GM23338 (cell line): ENCODE measurements at regions not wholly inside any gene's neighbourhood (a gene's known extent, or its start where the extent isn't known, plus 50 kb on each side); places are given as distances from the start of the nearest gene placed in this dataset.

Source experiments
- ATAC-seq: fragments of 200-7000 bp; cut with Tn5 transposase; 3 replicates; pipeline ENCODE4 v1.9.1; 2020
- DNase-seq: peaks from one replicate; pipeline ENCODE4 v3.0.0-alpha.2; 2015; ENCODE audit warnings: low spot score
- H2AFZ ChIP-seq: fragments of 200-600 bp; sonication (generic); 2 replicates; pipeline ENCODE4 v1.8.0; 2016; ENCODE audit warnings: antibody characterized with exemption, mild to moderate bottlenecking, moderate library complexity
- H3F3A ChIP-seq: fragments of 200-600 bp; sonication (generic); replicated peaks from 2 replicates; pipeline ENCODE4 v1.8.0; 2017; ENCODE audit warnings: antibody characterized with exemption, mixed run types, low read depth
- H3K27ac ChIP-seq: fragments of 200-600 bp; sonication (generic); 2 replicates; pipeline ENCODE4 v1.6.1; 2016; ENCODE audit warnings: low read depth
- H3K27me3 ChIP-seq: fragments of 200-600 bp; sonication (generic); 2 replicates; pipeline ENCODE4 v1.8.0; 2016; ENCODE audit warnings: mild to moderate bottlenecking, mixed run types, moderate library complexity; ENCODE audit not compliant: insufficient read depth
- H3K36me3 ChIP-seq: fragments of 200-600 bp; sonication (generic); 2 replicates; pipeline ENCODE4 v1.8.0; 2016; ENCODE audit warnings: mild to moderate bottlenecking; ENCODE audit not compliant: insufficient read depth
- H3K4me1 ChIP-seq: fragments of 200-600 bp; sonication (generic); 2 replicates; pipeline ENCODE4 v1.8.0; 2016; ENCODE audit warnings: mild to moderate bottlenecking, moderate library complexity; ENCODE audit not compliant: insufficient read depth
- H3K4me2 ChIP-seq: fragments of 200-600 bp; sonication (generic); 2 replicates; pipeline ENCODE4 v1.7.1; 2017; ENCODE audit warnings: mixed run types
- H3K4me3 ChIP-seq: fragments of 200-600 bp; sonication (generic); 2 replicates; pipeline ENCODE4 v1.6.1; 2016; ENCODE audit warnings: mixed run types
- H3K79me2 ChIP-seq: fragments of 200-600 bp; sonication (generic); replicated peaks from 2 replicates; pipeline ENCODE4 v1.8.0; 2017; ENCODE audit warnings: mild to moderate bottlenecking; ENCODE audit not compliant: insufficient read depth
- H3K9me2 ChIP-seq: fragments of 200-600 bp; sonication (generic); 2 replicates; pipeline ENCODE4 v1.8.0; 2017; ENCODE audit not compliant: insufficient read depth
- H4K20me1 ChIP-seq: fragments of 200-600 bp; sonication (generic); replicated peaks from 2 replicates; pipeline ENCODE4 v1.8.0; 2017; ENCODE audit warnings: mild to moderate bottlenecking; ENCODE audit not compliant: insufficient read depth
- H3K27ac Mint-ChIP-seq: 2 replicates; pipeline ENCODE4 v1.8.0; 2020; ENCODE audit warnings: inconsistent platforms, mild to moderate bottlenecking, moderate library complexity, mixed read lengths
- H3K27me3 Mint-ChIP-seq: 3 replicates; pipeline ENCODE4 v1.8.0; 2022; ENCODE audit warnings: low read depth, mild to moderate bottlenecking, moderate library complexity, mixed read lengths, inconsistent platforms; ENCODE audit not compliant: insufficient read depth, poor library complexity
- H3K36me3 Mint-ChIP-seq: 3 replicates; pipeline ENCODE4 v1.8.0; 2021; ENCODE audit warnings: low read depth, mild to moderate bottlenecking, inconsistent platforms, moderate library complexity, mixed read lengths
- H3K4me1 Mint-ChIP-seq: 3 replicates; pipeline ENCODE4 v1.8.0; 2020; ENCODE audit warnings: mild to moderate bottlenecking, inconsistent platforms, mixed read lengths
- H3K4me3 Mint-ChIP-seq: 3 replicates; pipeline ENCODE4 v1.8.0; 2021; ENCODE audit warnings: moderate library complexity, mild to moderate bottlenecking, inconsistent platforms, mixed read lengths
- H3K9me3 Mint-ChIP-seq: 3 replicates; pipeline ENCODE4 v1.8.0; 2020; ENCODE audit warnings: moderate library complexity, mild to moderate bottlenecking, inconsistent platforms, mixed read lengths
- CREB1 ChIP-seq: fragments of 250-450 bp; sonication (Bioruptor Pico); IDR thresholded peaks from 2 replicates; pipeline ENCODE4 v1.5.0; 2020; ENCODE audit warnings: low read depth, mild to moderate bottlenecking, moderate library complexity
- EZH2phosphoT487 ChIP-seq: fragments of 200-600 bp; sonication (generic); IDR thresholded peaks from one replicate; pipeline ENCODE4 v1.8.1; 2018; ENCODE audit warnings: antibody characterized with exemption; ENCODE audit not compliant: unreplicated experiment
- JUNB ChIP-seq: IDR thresholded peaks from one replicate; pipeline ENCODE4 v1.6.1; 2016; ENCODE audit warnings: antibody characterized with exemption; ENCODE audit not compliant: unreplicated experiment
- NANOG ChIP-seq: IDR thresholded peaks from 2 replicates; pipeline ENCODE4 v1.6.1; 2016; ENCODE audit warnings: antibody characterized with exemption, borderline replicate concordance
- STAT1 ChIP-seq: IDR thresholded peaks from one replicate; pipeline ENCODE4 v1.6.1; 2016; ENCODE audit warnings: antibody characterized with exemption; ENCODE audit not compliant: unreplicated experiment
- ZNF114 ChIP-seq: fragments of 250-450 bp; sonication (Bioruptor Pico); IDR thresholded peaks from 2 replicates; pipeline ENCODE4 v1.5.0; 2020; ENCODE audit warnings: mild to moderate bottlenecking, moderate library complexity
- ZNF331 ChIP-seq: fragments of 250-450 bp; sonication (Bioruptor Pico); IDR thresholded peaks from 2 replicates; pipeline ENCODE4 v1.5.0; 2020; ENCODE audit warnings: low read depth, mild to moderate bottlenecking, moderate library complexity
- TF ChIP-seq, protein P1 (sequence below): IDR thresholded peaks from 2 replicates; pipeline ENCODE4 v1.6.1; 2016; ENCODE audit warnings: antibody characterized with exemption
- TF ChIP-seq, protein P2 (sequence below): fragments of 250-450 bp; sonication (Bioruptor Pico); IDR thresholded peaks from 2 replicates; pipeline ENCODE4 v1.5.0; 2020; ENCODE audit warnings: mild to moderate bottlenecking, moderate library complexity
- TF ChIP-seq, protein P3 (sequence below), 2 experiments: fragments of 200-600 bp in 1 of 2; sonication (generic) in 1 of 2; conservative IDR thresholded peaks; 2 replicates each; pipeline versions ENCODE4 v1.5.1 to v1.6.1; 2016 to 2017; ENCODE audit warnings: antibody characterized with exemption in 2 of 2, low read depth in 2 of 2, mild to moderate bottlenecking in 2 of 2, moderate library complexity in 1 of 2
- TF ChIP-seq, protein P4 (sequence below): IDR thresholded peaks from one replicate; pipeline ENCODE4 v1.6.1; 2018; ENCODE audit warnings: antibody characterized with exemption; ENCODE audit not compliant: unreplicated experiment

GRCh38 chr6:2598867-2599266 lies 151.9 kb downstream of the MYLK4 start (continued):
- TF ChIP-seq, protein P1, sequence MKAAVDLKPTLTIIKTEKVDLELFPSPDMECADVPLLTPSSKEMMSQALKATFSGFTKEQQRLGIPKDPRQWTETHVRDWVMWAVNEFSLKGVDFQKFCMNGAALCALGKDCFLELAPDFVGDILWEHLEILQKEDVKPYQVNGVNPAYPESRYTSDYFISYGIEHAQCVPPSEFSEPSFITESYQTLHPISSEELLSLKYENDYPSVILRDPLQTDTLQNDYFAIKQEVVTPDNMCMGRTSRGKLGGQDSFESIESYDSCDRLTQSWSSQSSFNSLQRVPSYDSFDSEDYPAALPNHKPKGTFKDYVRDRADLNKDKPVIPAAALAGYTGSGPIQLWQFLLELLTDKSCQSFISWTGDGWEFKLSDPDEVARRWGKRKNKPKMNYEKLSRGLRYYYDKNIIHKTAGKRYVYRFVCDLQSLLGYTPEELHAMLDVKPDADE: no peak
- TF ChIP-seq EZH2phosphoT487: no peak
- TF ChIP-seq, protein P2, sequence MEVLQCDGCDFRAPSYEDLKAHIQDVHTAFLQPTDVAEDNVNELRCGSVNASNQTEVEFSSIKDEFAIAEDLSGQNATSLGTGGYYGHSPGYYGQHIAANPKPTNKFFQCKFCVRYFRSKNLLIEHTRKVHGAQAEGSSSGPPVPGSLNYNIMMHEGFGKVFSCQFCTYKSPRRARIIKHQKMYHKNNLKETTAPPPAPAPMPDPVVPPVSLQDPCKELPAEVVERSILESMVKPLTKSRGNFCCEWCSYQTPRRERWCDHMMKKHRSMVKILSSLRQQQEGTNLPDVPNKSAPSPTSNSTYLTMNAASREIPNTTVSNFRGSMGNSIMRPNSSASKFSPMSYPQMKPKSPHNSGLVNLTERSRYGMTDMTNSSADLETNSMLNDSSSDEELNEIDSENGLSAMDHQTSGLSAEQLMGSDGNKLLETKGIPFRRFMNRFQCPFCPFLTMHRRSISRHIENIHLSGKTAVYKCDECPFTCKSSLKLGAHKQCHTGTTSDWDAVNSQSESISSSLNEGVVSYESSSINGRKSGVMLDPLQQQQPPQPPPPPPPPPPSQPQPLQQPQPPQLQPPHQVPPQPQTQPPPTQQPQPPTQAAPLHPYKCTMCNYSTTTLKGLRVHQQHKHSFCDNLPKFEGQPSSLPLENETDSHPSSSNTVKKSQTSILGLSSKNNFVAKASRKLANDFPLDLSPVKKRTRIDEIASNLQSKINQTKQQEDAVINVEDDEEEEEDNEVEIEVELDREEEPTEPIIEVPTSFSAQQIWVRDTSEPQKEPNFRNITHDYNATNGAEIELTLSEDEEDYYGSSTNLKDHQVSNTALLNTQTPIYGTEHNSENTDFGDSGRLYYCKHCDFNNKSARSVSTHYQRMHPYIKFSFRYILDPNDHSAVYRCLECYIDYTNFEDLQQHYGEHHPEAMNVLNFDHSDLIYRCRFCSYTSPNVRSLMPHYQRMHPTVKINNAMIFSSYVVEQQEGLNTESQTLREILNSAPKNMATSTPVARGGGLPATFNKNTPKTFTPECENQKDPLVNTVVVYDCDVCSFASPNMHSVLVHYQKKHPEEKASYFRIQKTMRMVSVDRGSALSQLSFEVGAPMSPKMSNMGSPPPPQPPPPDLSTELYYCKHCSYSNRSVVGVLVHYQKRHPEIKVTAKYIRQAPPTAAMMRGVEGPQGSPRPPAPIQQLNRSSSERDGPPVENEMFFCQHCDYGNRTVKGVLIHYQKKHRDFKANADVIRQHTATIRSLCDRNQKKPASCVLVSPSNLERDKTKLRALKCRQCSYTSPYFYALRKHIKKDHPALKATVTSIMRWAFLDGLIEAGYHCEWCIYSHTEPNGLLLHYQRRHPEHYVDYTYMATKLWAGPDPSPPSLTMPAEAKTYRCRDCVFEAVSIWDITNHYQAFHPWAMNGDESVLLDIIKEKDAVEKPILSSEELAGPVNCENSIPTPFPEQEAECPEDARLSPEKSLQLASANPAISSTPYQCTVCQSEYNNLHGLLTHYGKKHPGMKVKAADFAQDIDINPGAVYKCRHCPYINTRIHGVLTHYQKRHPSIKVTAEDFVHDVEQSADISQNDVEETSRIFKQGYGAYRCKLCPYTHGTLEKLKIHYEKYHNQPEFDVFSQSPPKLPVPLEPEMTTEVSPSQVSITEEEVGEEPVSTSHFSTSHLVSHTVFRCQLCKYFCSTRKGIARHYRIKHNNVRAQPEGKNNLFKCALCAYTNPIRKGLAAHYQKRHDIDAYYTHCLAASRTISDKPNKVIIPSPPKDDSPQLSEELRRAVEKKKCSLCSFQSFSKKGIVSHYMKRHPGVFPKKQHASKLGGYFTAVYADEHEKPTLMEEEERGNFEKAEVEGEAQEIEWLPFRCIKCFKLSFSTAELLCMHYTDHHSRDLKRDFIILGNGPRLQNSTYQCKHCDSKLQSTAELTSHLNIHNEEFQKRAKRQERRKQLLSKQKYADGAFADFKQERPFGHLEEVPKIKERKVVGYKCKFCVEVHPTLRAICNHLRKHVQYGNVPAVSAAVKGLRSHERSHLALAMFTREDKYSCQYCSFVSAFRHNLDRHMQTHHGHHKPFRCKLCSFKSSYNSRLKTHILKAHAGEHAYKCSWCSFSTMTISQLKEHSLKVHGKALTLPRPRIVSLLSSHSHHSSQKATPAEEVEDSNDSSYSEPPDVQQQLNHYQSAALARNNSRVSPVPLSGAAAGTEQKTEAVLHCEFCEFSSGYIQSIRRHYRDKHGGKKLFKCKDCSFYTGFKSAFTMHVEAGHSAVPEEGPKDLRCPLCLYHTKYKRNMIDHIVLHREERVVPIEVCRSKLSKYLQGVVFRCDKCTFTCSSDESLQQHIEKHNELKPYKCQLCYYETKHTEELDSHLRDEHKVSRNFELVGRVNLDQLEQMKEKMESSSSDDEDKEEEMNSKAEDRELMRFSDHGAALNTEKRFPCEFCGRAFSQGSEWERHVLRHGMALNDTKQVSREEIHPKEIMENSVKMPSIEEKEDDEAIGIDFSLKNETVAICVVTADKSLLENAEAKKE (CRISPR knock-in tag): no peak

DNA sequence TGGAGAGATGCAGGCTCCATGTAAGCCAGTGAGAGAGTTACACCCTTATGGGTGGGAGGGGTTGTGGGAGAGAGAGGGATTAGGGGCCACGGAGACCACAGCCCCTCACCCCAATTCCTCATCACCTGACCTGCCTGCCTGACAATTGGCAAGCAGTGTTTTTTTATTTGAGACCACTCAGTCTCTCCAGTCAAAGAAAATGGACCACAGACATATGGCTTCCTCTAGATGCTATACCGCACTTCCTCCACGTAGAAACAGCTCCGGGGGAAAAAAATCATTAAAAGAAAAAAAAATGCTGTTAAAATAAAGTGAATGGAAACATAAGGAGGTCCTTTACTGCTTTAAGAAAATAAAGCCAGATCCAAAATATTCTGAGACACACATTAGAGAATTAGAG lies 152.7 kb downstream of the MYLK4 start:
- TF ChIP-seq STAT1 (no peak), ZNF114 (CRISPR knock-in tag) (no peak), ZNF331 (CRISPR knock-in tag) (no peak), NANOG (no peak), JUNB (no peak), EZH2phosphoT487 (no peak), CREB1 (CRISPR knock-in tag) (no peak)
- TF ChIP-seq, protein P3, sequence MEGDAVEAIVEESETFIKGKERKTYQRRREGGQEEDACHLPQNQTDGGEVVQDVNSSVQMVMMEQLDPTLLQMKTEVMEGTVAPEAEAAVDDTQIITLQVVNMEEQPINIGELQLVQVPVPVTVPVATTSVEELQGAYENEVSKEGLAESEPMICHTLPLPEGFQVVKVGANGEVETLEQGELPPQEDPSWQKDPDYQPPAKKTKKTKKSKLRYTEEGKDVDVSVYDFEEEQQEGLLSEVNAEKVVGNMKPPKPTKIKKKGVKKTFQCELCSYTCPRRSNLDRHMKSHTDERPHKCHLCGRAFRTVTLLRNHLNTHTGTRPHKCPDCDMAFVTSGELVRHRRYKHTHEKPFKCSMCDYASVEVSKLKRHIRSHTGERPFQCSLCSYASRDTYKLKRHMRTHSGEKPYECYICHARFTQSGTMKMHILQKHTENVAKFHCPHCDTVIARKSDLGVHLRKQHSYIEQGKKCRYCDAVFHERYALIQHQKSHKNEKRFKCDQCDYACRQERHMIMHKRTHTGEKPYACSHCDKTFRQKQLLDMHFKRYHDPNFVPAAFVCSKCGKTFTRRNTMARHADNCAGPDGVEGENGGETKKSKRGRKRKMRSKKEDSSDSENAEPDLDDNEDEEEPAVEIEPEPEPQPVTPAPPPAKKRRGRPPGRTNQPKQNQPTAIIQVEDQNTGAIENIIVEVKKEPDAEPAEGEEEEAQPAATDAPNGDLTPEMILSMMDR (conservative IDR thresholded peaks at IDR 0.05; ENCODE audit: low read depth in 2 of 2): no peak
- TF ChIP-seq, protein P1: no peak
- TF ChIP-seq, protein P4, sequence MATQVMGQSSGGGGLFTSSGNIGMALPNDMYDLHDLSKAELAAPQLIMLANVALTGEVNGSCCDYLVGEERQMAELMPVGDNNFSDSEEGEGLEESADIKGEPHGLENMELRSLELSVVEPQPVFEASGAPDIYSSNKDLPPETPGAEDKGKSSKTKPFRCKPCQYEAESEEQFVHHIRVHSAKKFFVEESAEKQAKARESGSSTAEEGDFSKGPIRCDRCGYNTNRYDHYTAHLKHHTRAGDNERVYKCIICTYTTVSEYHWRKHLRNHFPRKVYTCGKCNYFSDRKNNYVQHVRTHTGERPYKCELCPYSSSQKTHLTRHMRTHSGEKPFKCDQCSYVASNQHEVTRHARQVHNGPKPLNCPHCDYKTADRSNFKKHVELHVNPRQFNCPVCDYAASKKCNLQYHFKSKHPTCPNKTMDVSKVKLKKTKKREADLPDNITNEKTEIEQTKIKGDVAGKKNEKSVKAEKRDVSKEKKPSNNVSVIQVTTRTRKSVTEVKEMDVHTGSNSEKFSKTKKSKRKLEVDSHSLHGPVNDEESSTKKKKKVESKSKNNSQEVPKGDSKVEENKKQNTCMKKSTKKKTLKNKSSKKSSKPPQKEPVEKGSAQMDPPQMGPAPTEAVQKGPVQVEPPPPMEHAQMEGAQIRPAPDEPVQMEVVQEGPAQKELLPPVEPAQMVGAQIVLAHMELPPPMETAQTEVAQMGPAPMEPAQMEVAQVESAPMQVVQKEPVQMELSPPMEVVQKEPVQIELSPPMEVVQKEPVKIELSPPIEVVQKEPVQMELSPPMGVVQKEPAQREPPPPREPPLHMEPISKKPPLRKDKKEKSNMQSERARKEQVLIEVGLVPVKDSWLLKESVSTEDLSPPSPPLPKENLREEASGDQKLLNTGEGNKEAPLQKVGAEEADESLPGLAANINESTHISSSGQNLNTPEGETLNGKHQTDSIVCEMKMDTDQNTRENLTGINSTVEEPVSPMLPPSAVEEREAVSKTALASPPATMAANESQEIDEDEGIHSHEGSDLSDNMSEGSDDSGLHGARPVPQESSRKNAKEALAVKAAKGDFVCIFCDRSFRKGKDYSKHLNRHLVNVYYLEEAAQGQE: no peak
- Mint-ChIP-seq H3K27me3 (no peaks in the 10 kb centered on the region), H3K4me3 (no peak overlapping the region), H3K36me3 (no peaks in the 10 kb centered on the region), H3K9me3 (no peaks in the 10 kb centered on the region; the same call in 2 of the 3 replicates), H3K4me1 (no peaks in the 10 kb centered on the region), H3K27ac (no peak overlapping the region)
- Histone ChIP-seq H3K4me3 (no peak overlapping the region), H4K20me1 (no peaks in the 10 kb centered on the region), H2AFZ (no peak overlapping the region), H3K27ac (no peak overlapping the region), H3K4me2 (no peak overlapping the region), H3K9me2 (peaks cover 5% of the 10 kb centered on the region), H3F3A (no peaks in the 10 kb centered on the region), H3K79me2 (no peaks in the 10 kb centered on the region), H3K4me1 (no peaks in the 10 kb centered on the region), H3K36me3 (no peaks in the 10 kb centered on the region), H3K27me3 (no peaks in the 10 kb centered on the region)
- ATAC-seq (no peak), DNase-seq (no peak)
